22Rv1 (cell line): ENCODE measurements at regions not wholly inside any gene's neighbourhood (a gene's known extent, or its start where the extent isn't known, plus 50 kb on each side); places are given as distances from the start of the nearest gene placed in this dataset.

Experiments
- ZFX ChIP-seq: fragments of 450-650 bp; IDR thresholded peaks from 2 replicates; pipeline ENCODE4 v1.6.1; 2017; ENCODE audit warnings: antibody characterized with exemption, borderline replicate concordance
- TF ChIP-seq, protein P1 (sequence below): fragments of 450-650 bp; IDR thresholded peaks from 2 replicates; pipeline ENCODE4 v1.5.1; 2017; ENCODE audit warnings: mild to moderate bottlenecking

DNA sequence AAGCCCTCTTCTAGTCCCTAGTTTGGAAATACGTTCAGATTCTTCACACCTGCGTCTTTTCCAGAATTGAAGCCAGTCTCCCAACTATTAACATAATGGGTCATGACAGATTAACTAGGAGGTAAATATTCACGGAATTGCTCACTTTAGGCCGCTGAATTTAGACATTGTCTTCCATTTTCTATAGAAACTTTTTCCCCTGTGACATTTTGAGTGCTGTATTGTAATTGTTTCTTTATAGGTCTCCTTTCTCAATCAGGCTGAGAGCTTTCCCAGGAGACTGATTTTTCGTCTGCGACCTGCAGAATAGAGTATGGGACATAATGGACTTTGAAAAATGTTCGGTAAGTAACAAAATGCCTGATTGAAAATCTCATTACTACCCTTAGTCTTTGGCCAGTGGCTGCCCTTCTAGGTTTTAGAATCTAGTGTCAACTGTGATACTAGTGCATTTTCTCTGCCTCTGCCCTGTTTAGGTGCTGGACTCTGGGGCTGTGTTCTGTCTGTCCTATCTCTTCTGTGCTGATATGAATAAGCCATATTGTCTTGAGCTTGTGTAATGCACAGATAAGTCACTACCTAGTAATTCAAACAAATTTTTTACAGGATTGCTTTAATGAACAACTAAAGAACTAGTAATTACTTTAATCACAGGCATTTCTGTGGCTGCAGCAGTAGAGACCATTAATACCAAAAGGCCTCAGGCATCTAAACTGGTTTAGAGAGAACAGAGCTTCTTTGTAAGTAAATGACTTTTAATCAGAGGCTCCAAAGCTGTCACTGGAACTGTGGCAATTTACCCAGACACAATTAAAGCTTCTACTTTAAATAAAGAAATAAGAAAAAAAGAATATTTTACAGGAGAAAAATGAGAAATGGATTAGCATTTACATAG is 122.4 kb upstream of the FREM2 start:
- TF ChIP-seq, protein P1, sequence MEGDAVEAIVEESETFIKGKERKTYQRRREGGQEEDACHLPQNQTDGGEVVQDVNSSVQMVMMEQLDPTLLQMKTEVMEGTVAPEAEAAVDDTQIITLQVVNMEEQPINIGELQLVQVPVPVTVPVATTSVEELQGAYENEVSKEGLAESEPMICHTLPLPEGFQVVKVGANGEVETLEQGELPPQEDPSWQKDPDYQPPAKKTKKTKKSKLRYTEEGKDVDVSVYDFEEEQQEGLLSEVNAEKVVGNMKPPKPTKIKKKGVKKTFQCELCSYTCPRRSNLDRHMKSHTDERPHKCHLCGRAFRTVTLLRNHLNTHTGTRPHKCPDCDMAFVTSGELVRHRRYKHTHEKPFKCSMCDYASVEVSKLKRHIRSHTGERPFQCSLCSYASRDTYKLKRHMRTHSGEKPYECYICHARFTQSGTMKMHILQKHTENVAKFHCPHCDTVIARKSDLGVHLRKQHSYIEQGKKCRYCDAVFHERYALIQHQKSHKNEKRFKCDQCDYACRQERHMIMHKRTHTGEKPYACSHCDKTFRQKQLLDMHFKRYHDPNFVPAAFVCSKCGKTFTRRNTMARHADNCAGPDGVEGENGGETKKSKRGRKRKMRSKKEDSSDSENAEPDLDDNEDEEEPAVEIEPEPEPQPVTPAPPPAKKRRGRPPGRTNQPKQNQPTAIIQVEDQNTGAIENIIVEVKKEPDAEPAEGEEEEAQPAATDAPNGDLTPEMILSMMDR = no peak
- no peak for TF ChIP-seq ZFX
